SW 1271 (cell line): ENCODE measurements at regions not wholly inside any gene's neighbourhood (a gene's known extent, or its start where the extent isn't known, plus 50 kb on each side); places are given as distances from the start of the nearest gene placed in this dataset.
A peak's percentile ranks its signal among the peaks of the same experiment; 100 is the strongest.

Experiments used
- DNase-seq, 2 experiments: peaks; one replicate each; lab custom pipeline; 2025; lab: John Stamatoyannopoulos, UW

GRCh38 chrX:40166582-40166981 is 68.8 kb upstream of the BCOR start:
- DNase-seq = no peak

GRCh38 chrX:40165861-40166260 is 68.1 kb upstream of the BCOR start:
- DNase-seq = no peak

GRCh38 chrX:40165206-40165605 is 67.4 kb upstream of the BCOR start:
- no peak for DNase-seq

- DNase-seq = no peak
Measured at GRCh38 chrX:40164751-40165150, 67.0 kb upstream of the BCOR start.

DNA sequence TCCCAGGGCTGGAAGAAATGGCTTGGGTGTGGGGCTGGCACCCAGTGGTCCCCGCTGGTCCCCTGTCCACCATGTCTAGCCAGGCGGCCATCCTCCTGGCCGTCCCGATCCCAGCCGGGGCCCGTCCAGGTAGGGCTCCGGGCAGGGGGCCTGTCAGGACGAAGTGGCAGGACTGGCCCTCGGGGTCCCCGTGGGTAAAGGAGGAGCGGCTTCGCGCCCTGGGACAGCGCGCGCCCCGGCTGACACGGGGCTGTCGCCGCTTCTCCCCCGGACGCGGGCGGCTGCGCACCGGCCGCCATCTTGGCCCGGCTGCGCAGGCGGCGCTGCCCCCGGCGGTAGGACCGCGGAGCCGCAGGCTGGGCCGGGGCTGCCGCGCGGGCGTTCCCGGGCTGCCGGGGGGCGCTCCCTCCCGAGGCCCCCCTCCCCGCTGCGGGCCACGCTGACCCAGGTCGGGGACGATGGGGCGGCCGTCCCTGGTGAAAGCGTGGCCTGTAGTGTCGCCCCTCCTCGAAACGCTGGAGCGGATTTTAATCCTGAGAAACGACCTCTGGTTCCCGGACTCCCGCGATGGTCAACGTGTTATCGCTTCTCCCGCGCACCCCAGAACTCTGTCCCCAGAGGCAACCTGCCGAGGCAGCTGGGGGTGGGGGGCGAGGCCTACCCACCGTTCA is 60.4 kb upstream of the BCOR start:
- no peak for DNase-seq

GRCh38 chrX:40157228-40158035 is 59.7 kb upstream of the BCOR start:
- DNase-seq = no peak

DNA sequence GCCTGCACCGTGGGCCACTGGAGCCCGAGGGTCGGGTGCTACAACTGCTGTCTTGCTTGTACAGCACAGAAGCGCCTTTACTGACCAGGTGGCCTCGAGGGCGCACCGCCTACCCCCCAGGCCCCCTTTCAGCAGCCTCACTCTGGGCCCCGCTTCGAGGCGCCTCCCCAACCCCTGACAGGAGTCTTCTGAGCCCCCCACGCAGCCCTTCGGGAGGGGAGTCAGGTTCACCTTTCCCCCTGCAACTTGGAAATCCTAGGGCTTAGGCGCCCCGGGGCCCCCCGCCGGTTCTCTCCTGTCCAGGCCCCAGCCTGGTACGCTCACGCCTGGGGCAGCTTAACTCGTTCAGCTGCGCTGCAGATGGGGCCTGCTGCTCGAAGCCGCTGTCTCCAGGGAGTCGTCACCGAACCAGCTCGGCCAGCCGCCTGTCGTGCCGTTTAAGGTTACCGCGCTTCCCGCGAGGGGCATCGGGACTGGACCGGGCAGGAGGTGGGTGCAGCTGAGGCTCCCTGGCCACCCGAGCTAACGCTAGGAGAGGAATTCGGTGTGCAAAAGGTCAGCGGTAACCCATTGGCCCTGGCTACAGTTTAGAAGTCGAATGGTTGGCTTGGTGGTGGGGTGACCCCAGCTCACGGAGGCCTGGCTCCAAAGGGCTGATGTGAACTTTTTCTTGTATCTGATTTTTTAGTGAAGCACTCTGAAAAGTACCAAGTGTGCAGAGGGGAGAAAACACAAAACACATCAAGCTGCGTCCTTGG is 58.9 kb upstream of the BCOR start:
- DNase-seq = no peak

- no peak for DNase-seq
Measured at GRCh38 chrX:40155589-40156469, 58.1 kb upstream of the BCOR start.

- DNase-seq = peak; percentile 1 to 36
Measured at GRCh38 chrX:40154853-40155588, 57.3 kb upstream of the BCOR start.

GRCh38 chrX:40154250-40154852 is 56.6 kb upstream of the BCOR start:
- DNase-seq = peak in 1 of 2 experiments; percentile 7

- no peak for DNase-seq
Measured at GRCh38 chrX:40153345-40154249, 55.8 kb upstream of the BCOR start.

- no peak for DNase-seq
Measured at GRCh38 chrX:40152741-40153344, 55.1 kb upstream of the BCOR start.

- DNase-seq = no peak
Measured at GRCh38 chrX:40152173-40152711, 54.5 kb upstream of the BCOR start.

DNA sequence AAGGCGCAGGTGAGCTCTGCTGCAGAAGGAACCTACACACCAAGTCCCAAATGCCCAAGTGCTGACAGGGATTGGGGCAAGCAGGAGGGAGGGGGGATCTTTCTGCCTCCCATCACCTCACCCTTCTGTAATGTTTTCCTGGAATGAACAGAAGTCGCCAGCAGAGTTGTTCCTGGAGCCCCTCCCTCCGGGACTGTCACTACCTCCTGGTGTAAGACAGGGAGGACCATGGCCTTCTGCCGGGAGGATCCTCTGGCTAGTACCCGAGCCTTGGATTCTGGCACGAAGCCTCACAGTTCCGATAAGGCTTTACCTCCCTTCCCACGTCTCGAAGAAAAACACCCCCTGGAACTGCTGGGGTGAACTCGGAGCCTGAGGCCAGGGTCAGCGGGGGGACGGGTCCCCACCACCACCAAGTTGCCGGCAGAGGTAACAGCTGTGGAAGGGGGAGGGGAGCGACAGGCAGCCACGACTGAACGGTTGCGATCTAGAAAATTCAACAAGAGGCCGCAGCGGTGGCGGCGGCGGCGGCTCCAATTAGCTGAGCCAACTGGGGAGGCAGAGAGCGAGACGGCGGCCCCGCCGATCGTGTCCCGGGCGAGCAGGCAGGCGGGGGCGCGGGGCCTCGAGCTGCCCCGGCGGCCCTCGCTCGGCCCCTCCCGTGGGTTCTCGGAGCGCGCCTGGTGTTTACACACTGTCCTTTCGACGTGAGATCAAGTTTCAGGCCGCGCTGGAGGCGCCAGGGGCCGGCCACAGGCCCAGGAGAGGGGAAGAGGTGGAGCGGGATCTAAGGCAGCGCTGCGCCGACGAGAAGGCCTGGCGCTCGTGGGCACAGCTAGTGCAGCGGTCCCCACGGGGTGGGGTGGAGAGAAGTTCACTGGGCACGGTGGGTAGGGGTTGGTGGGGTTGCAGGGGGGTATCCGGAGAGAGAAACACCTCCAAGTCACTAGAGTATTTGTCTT is 53.7 kb upstream of the BCOR start:
- DNase-seq = no peak

DNA sequence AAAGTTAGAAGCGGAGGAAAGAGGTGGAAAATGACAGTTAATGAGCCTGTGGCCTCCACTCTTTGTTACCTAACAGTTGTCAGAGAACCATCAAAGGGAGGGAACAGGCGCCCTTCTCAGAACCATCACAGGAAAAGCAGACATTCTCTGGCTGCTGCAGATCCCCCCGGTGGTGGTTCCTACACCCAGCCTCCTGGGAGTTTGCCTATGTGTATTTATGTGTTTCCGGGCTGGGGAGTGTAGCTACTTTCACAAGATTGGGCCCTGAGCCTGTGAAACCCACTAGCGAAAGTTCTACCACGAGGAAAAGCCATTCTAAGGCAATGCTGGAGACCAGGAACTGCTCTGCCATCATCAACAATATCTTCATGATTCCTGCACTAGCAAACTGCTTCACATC is 52.7 kb upstream of the BCOR start:
- no peak for DNase-seq

GRCh38 chrX:40149286-40150175 is 51.8 kb upstream of the BCOR start:
- no peak for DNase-seq
